MM.1S (cell line): ENCODE measurements at regions not wholly inside any gene's neighbourhood (a gene's known extent, or its start where the extent isn't known, plus 50 kb on each side); places are given as distances from the start of the nearest gene placed in this dataset.
"Not testable (repeated sequence)": the region's sequence is repeated elsewhere in the genome, so short reads cannot be mapped to it uniquely, and the experiment has no call there.

Experiments used
- DNase-seq: peaks from one replicate; pipeline ENCODE4 v3.0.0-alpha.2; 2015
- H2AFZ ChIP-seq: fragments of 300-600 bp; sonication (generic); 2 replicates; pipeline ENCODE4 v1.6.0; 2016; ENCODE audit warnings: antibody characterized with exemption, low read length
- H3F3A ChIP-seq: fragments of 300-600 bp; sonication (generic); 2 replicates; pipeline ENCODE4 v1.6.1; 2016; ENCODE audit warnings: mild to moderate bottlenecking, antibody characterized with exemption, low read length, moderate library complexity, mixed read lengths; ENCODE audit not compliant: insufficient read depth
- H3K27ac ChIP-seq: fragments of 300-600 bp; sonication (generic); 2 replicates; pipeline ENCODE4 v1.5.1; 2016; ENCODE audit warnings: mild to moderate bottlenecking, low read length
- H3K27me3 ChIP-seq: fragments of 300-600 bp; sonication (generic); replicated peaks from 2 replicates; pipeline ENCODE4 v1.6.0; 2016; ENCODE audit warnings: low read length; ENCODE audit not compliant: insufficient read depth
- H3K36me3 ChIP-seq: fragments of 300-600 bp; sonication (generic); replicated peaks from 2 replicates; pipeline ENCODE4 v1.6.1; 2016; ENCODE audit warnings: mild to moderate bottlenecking, low read length, mixed read lengths; ENCODE audit not compliant: insufficient read depth
- H3K4me1 ChIP-seq: fragments of 300-600 bp; sonication (generic); 2 replicates; pipeline ENCODE4 v1.6.1; 2016; ENCODE audit warnings: low read length, mixed read lengths
- H3K4me2 ChIP-seq: fragments of 300-600 bp; sonication (generic); 2 replicates; pipeline ENCODE4 v1.6.0; 2016; ENCODE audit warnings: low read depth, low read length
- H3K4me3 ChIP-seq: fragments of 300-600 bp; sonication (generic); 2 replicates; pipeline ENCODE4 v1.5.1; 2016; ENCODE audit warnings: low read length, mixed read lengths
- H3K79me2 ChIP-seq: fragments of 300-600 bp; sonication (generic); 2 replicates; pipeline ENCODE4 v1.6.1; 2016; ENCODE audit warnings: mixed run types, low read length, mixed read lengths
- H3K9ac ChIP-seq: fragments of 300-600 bp; sonication (generic); 2 replicates; pipeline ENCODE4 v1.6.1; 2016; ENCODE audit warnings: low read length, mixed read lengths
- H3K9me2 ChIP-seq: fragments of 300-600 bp; sonication (generic); replicated peaks from 2 replicates; pipeline ENCODE4 v1.6.1; 2016; ENCODE audit warnings: mild to moderate bottlenecking, low read length, mixed read lengths; ENCODE audit not compliant: insufficient read depth
- H3K9me3 ChIP-seq: fragments of 300-600 bp; sonication (generic); replicated peaks from 2 replicates; pipeline ENCODE4 v1.6.1; 2016; ENCODE audit warnings: mild to moderate bottlenecking, low read length, mixed read lengths; ENCODE audit not compliant: insufficient read depth
- H4K20me1 ChIP-seq: fragments of 300-600 bp; sonication (generic); 2 replicates; pipeline ENCODE4 v1.6.1; 2016; ENCODE audit warnings: mild to moderate bottlenecking, low read length, moderate library complexity, mixed read lengths; ENCODE audit not compliant: insufficient read depth

GRCh38 chr22:12279512-12280474 is 3248.2 kb upstream of the OR11H1 start:
- H3K9me2 ChIP-seq, H3K36me3 ChIP-seq, H3K4me2 ChIP-seq, H3K27ac ChIP-seq, H3K27me3 ChIP-seq, H2AFZ ChIP-seq, DNase-seq, H3K9ac ChIP-seq, H3K4me1 ChIP-seq, H3K4me3 ChIP-seq, H3K9me3 ChIP-seq, H3K79me2 ChIP-seq, H4K20me1 ChIP-seq, H3F3A ChIP-seq: not testable (repeated sequence)

- not testable (repeated sequence) for H3K36me3 ChIP-seq, H3K4me2 ChIP-seq, H3K27me3 ChIP-seq, H3K27ac ChIP-seq, H3F3A ChIP-seq, H3K9me3 ChIP-seq, H4K20me1 ChIP-seq, H3K4me3 ChIP-seq, H3K9me2 ChIP-seq, H3K79me2 ChIP-seq, H2AFZ ChIP-seq, H3K9ac ChIP-seq, H3K4me1 ChIP-seq
- DNase-seq: peak; percentile 5
Observed at GRCh38 chr22:12284690-12285089, 3243.3 kb upstream of the OR11H1 start.

- H3K4me2 ChIP-seq, H3K36me3 ChIP-seq, H3K4me1 ChIP-seq, H3F3A ChIP-seq, H3K9me3 ChIP-seq, H3K27me3 ChIP-seq, H3K27ac ChIP-seq, H3K4me3 ChIP-seq, H3K9me2 ChIP-seq, H2AFZ ChIP-seq, H3K9ac ChIP-seq, DNase-seq, H4K20me1 ChIP-seq, H3K79me2 ChIP-seq: not testable (repeated sequence)
Observed at GRCh38 chr22:12297351-12297750, 3230.6 kb upstream of the OR11H1 start.
